ENCODE measurements at regions not wholly inside any gene's neighbourhood (a gene's known extent, or its start where the extent isn't known, plus 50 kb on each side); places are given as distances from the start of the nearest gene placed in this dataset.
"Not testable (repeated sequence)": the region's sequence is repeated elsewhere in the genome, so short reads cannot be mapped to it uniquely, and the experiment has no call there.

- no peak overlapping the region for H3K27ac Mint-ChIP-seq
- H3K27me3 Mint-ChIP-seq, result no peaks in the 10 kb centered on the region
- H3K4me3 Mint-ChIP-seq, result no peak overlapping the region
- no peak for DNase-seq
- ATAC-seq, result no peak
- no peaks in the 10 kb centered on the region for H3K9me3 Mint-ChIP-seq
- H3K4me1 Mint-ChIP-seq, result no peaks in the 10 kb centered on the region
Measured at GRCh38 chr2:51289045-51289444, 257.1 kb upstream of the NRXN1 start.

DNA sequence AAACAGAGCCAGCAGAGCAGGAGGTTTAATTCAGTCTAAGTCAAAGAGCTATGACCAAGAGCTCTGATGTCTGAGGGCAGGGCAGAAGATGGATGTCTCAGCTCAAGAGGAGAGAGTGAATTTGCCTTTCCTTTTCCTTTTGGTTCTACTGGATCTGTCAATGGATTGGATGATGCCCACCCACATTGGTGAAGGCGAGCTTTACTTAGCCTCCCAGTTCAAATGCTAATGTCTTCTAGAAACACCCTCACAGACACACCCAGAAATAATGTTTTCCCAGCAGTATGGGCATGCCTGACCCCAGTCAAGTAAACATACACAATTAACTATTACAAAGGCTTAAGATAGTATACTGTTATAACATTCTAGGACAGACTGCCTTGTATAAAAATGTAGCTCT lies 236.3 kb upstream of the NRXN1 start:
- peaks cover 4 to 8% of the 10 kb centered on the region in 2 donors for H3K9me3 Mint-ChIP-seq
- no peak overlapping the region for H3K4me3 Mint-ChIP-seq
- ATAC-seq, result no peak
- no peak for DNase-seq
- H3K4me1 Mint-ChIP-seq, result no peaks in the 10 kb centered on the region
- H3K27me3 Mint-ChIP-seq, result no peaks in the 10 kb centered on the region
- H3K27ac Mint-ChIP-seq, result no peak overlapping the region

- Mint-ChIP-seq H3K4me3 (no peak overlapping the region), H3K4me1 (no peaks in the 10 kb centered on the region), H3K27ac (no peak overlapping the region), H3K27me3 (no peaks in the 10 kb centered on the region), H3K9me3 (peaks cover 12 to 14% of the 10 kb centered on the region in 2 donors)
- DNase-seq (no peak), ATAC-seq (no peak)
Measured at GRCh38 chr2:51265539-51265938, 233.6 kb upstream of the NRXN1 start.

DNA sequence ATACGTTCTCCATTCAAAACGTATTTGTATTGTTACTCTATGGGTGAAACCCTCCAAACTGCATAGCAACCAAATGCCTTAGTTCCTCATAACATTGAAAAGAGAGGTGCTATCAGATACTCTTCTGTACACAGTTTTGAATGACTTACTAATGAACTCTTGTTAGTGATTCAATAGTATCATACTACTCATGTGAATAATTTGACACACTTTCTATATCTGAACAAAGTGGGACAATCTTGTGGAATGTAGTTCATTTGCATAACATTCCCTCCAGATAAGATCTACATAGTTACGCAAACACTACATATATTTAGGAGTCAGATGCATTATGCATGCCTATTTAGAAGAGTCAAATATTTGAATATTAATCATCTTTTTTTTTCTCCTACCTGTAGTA lies 232.0 kb upstream of the NRXN1 start:
- no peak for DNase-seq
- no peaks in the 10 kb centered on the region for H3K4me1 Mint-ChIP-seq
- no peaks in the 10 kb centered on the region for H3K27me3 Mint-ChIP-seq
- no peak for ATAC-seq
- H3K9me3 Mint-ChIP-seq, result peaks cover 13 to 14% of the 10 kb centered on the region in 2 donors
- no peak overlapping the region for H3K4me3 Mint-ChIP-seq
- no peak overlapping the region for H3K27ac Mint-ChIP-seq

GRCh38 chr2:51263101-51263500 lies 231.2 kb upstream of the NRXN1 start:
- H3K4me1 Mint-ChIP-seq, H3K4me3 Mint-ChIP-seq, DNase-seq, H3K27ac Mint-ChIP-seq, H3K27me3 Mint-ChIP-seq, ATAC-seq: not testable (repeated sequence)
- H3K9me3 Mint-ChIP-seq, result peaks cover 16 to 19% of the 10 kb centered on the region in 2 donors

DNA sequence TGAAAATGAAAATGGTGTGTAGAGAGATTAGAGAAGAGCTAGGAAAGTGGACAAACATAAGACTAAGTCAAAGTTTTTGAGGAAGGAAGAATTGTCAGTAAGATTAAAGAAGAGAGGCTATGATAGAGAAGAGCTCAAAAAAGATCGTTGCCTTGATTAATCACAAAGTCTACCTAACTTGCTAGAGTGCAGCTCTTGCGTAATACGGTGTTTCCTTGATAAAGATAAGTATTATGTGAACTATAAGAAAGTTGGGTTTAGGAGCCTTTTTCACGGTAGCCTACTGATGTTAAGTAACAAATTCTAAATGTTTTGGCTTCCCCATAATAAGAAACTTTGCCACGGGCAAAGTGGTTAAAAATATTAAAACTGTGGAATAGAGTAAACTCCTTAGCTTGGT lies 226.4 kb upstream of the NRXN1 start:
- ATAC-seq (no peak), DNase-seq (no peak)
- Mint-ChIP-seq H3K27ac (no peak overlapping the region), H3K9me3 (peaks cover 30 to 36% of the 10 kb centered on the region in 2 donors), H3K27me3 (no peaks in the 10 kb centered on the region), H3K4me1 (no peaks in the 10 kb centered on the region), H3K4me3 (no peak overlapping the region)

DNA sequence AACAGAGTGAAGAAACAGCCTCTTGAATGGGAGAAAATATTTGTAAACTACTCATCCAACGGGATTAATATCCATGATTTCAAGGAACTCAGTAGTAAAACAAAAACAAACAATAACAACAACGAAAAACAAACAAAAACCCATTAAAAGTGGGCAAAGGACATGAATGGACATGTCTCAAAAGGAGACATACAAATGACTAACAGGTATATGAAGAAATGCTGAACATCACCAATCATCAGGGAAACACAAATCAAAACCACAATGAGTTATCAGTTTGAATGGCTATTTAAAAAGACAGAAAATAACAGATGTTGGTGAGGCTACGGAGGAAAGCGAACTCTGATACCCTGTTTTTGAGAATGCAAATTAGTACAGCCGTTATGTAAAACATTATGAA lies 224.8 kb upstream of the NRXN1 start:
- ATAC-seq (no peak), DNase-seq (no peak)
- Mint-ChIP-seq H3K27me3 (no peaks in the 10 kb centered on the region), H3K9me3 (peaks cover 25 to 32% of the 10 kb centered on the region in 2 donors), H3K27ac (no peak overlapping the region), H3K4me3 (no peak overlapping the region), H3K4me1 (no peaks in the 10 kb centered on the region)

DNA sequence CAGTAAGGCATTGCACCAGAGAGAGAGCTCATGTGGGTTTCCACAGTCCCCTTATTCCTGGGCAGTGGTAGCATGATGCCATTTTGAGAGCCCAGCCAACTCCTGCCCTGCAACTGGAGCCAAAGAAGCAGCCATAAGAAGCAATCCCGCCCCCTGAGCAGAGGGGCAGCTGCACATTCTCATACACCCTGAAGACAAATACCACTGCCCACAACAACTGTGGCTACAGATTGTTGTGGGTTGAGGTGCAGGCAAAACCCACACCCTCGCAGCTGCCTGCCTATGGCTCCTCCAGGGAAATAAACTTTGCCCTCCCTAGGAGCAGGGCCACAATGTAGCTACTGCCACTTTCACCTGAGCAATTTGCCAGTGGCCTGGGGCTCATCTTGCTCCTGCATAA lies 219.4 kb upstream of the NRXN1 start:
- no peak for DNase-seq
- no peak for ATAC-seq
- no peaks in the 10 kb centered on the region for H3K27me3 Mint-ChIP-seq
- no peak overlapping the region for H3K4me3 Mint-ChIP-seq
- no peaks in the 10 kb centered on the region for H3K4me1 Mint-ChIP-seq
- H3K27ac Mint-ChIP-seq, result no peak overlapping the region
- peaks cover 2 to 25% of the 10 kb centered on the region in 2 donors for H3K9me3 Mint-ChIP-seq

DNA sequence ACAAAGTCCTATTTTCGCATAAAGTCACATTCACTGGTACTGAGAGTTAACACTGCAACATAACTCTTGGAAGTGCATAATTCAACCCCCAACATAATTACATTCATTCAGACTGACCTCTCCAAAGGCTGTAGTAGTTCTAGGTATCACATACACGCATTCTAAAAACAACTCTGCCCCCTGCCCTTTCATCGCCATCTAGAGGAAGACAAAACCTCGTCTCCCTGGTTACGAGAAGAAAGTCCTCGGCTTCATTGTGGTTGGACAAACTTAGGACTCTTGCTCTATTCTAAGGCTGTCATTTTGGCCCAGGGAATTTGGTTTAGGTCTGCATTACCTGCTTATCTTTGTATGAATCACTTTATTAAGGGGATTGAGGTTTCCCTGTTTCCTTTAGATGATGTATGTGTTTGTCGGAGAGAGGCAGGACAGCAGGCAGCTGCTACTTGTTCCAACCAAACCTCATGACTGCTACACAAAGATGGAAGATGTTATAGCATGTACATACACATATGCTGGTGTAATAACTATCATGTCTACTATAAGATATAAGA lies 215.4 kb upstream of the NRXN1 start:
- no peaks in the 10 kb centered on the region for H3K27me3 Mint-ChIP-seq
- H3K4me3 Mint-ChIP-seq, result no peak overlapping the region
- DNase-seq (no peak), ATAC-seq (no peak)
- peaks cover 0 to 7% of the 10 kb centered on the region in 2 donors for H3K9me3 Mint-ChIP-seq
- H3K4me1 Mint-ChIP-seq, result no peaks in the 10 kb centered on the region
- no peak overlapping the region for H3K27ac Mint-ChIP-seq

DNA sequence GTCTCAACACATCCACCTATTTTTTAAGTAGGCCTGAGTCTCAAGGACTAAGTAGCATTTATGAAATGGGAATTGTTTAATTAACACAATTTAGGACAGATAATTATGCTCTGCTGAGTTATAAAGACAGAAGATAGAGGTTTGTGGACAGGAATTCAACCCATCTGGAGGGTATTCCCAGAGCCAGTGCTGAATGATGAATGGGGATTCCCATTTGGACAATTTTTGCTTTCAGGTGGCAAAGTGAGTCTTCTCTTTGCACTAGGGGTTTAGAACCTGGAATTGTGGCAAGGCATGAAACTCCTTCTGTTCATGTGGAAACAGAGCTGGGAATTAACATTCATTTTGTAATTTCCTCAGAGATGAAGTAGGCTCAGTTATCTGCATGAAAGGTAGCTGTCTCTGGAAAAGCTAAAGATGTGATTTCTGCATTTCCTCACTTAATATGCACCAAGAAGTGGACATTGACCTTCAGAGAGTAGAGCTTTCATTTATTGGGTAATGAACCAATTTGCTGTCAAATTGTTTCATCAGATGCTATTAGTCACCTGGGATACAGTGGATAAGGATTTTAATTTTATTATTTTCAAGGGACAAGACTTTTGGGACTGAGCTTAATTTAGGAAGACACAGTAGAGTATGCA lies 212.1 kb upstream of the NRXN1 start:
- Mint-ChIP-seq H3K4me1 (no peaks in the 10 kb centered on the region), H3K9me3 (no peaks in the 10 kb centered on the region), H3K27me3 (no peaks in the 10 kb centered on the region), H3K27ac (no peak overlapping the region), H3K4me3 (no peak overlapping the region)
- no peak for ATAC-seq
- DNase-seq, result no peak

DNA sequence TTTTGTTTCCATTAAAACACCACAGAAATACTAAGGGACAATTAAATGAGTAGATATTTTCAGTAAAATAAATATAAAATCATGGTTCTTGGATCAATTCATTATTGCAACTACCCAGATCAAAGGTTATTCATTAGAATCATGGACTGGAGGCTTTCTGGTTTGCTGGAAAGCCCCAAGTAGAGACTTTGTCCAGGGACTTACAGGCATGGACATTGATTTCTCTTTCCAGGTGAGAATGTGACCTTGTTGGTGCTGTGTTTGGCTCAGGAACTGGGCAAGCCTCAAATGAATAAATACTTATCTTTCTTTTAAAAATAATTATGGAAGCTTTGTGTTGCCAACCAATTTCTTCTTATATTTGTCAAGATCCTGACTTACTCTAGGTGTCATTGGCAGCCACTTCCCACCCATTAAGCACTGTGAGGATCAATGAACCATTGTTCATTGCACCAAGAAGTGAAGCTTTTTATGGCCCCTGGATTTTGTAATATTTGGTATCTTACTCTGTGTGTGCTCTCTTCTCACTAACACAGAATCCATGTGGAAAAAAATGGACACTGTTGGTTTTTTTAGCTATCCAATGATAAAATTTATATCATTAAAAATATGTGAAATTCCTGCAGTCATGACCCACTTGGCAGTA lies 205.8 kb upstream of the NRXN1 start:
- DNase-seq (no peak), ATAC-seq (no peak)
- Mint-ChIP-seq H3K27me3 (no peaks in the 10 kb centered on the region), H3K9me3 (peaks cover 8 to 14% of the 10 kb centered on the region in 2 donors), H3K4me1 (no peaks in the 10 kb centered on the region), H3K27ac (no peak overlapping the region), H3K4me3 (no peak overlapping the region)

DNA sequence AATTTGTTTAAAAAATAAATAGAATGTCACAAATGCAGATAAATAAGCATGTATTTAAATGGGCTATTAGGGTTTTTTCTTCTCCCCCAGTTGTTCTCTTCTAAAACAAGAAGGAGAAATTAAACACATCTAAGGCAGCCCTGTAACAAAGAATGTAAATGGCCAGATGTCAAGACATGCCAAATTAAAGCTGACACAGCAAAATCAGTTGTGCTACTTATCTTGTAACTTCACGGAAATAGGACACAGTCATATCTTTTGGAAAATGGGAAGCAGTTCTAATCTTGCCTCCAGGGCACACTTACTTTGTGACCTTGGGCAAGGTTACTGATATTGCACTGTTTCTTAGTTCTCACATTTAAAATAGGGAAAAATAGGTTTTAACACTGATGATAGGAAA lies 200.1 kb upstream of the NRXN1 start:
- DNase-seq (no peak), ATAC-seq (no peak)
- Mint-ChIP-seq H3K4me1 (no peaks in the 10 kb centered on the region), H3K9me3 (peaks cover 8 to 33% of the 10 kb centered on the region in 2 donors), H3K27me3 (no peaks in the 10 kb centered on the region), H3K4me3 (no peak overlapping the region), H3K27ac (no peak overlapping the region)

GRCh38 chr2:51231071-51231470 lies 199.1 kb upstream of the NRXN1 start:
- DNase-seq, result no peak
- Mint-ChIP-seq H3K4me1 (no peaks in the 10 kb centered on the region), H3K27ac (no peak overlapping the region)

GRCh38 chr2:51225377-51225776 lies 193.4 kb upstream of the NRXN1 start:
- no peak for ATAC-seq
- Mint-ChIP-seq H3K4me3 (no peak overlapping the region), H3K9me3 (peaks cover 6 to 39% of the 10 kb centered on the region in 2 donors), H3K4me1 (no peaks in the 10 kb centered on the region), H3K27ac (no peak overlapping the region), H3K27me3 (no peaks in the 10 kb centered on the region)
- DNase-seq, result no peak

More at GRCh38 chr2:51231071-51231470, 199.1 kb upstream of the NRXN1 start:
- H3K9me3 Mint-ChIP-seq, result peaks cover 8 to 33% of the 10 kb centered on the region in 2 donors
- H3K4me3 Mint-ChIP-seq, result no peak overlapping the region
- no peaks in the 10 kb centered on the region for H3K27me3 Mint-ChIP-seq
- no peak for ATAC-seq

- Mint-ChIP-seq H3K4me1 (no peaks in the 10 kb centered on the region), H3K9me3 (peaks cover 6 to 39% of the 10 kb centered on the region in 2 donors), H3K27me3 (no peaks in the 10 kb centered on the region), H3K4me3 (no peak overlapping the region), H3K27ac (no peak overlapping the region)
- no peak for ATAC-seq
- no peak for DNase-seq
Measured at GRCh38 chr2:51224790-51225189, 192.9 kb upstream of the NRXN1 start.

DNA sequence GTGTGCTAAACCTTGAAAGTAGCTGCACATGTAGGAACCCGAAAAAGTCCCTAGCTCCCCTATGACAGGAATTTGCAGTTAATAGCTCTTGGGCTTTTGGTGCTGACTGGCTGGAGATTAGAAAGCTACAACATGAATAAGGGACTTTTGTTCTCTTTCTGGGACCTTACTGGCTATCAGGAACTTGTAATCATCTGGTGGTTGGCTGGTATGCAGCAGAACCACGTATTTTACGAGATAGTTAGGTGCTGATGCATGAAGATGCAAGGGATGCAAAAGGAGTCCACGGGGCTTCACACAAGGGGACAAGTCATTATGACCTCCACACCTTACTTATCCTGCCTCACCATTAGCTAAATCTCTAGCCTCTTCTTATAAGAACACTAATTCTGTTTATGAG lies 190.2 kb upstream of the NRXN1 start:
- Mint-ChIP-seq H3K27me3 (no peaks in the 10 kb centered on the region), H3K4me1 (no peaks in the 10 kb centered on the region)
- ATAC-seq, result no peak

More for the DNA sequence above, 190.2 kb upstream of the NRXN1 start:
- H3K9me3 Mint-ChIP-seq, result peaks cover 11 to 19% of the 10 kb centered on the region in 2 donors
- no peak overlapping the region for H3K4me3 Mint-ChIP-seq
- no peak for DNase-seq
- H3K27ac Mint-ChIP-seq, result no peak overlapping the region

Data from stimulated activated naive CD8-positive, alpha-beta T cell treated with anti-CD3 and anti-CD28 coated beads, Interleukin-15, amount 100 ng/mL, for 72 hours (primary cell).